ENCODE measurements at regions not wholly inside any gene's neighbourhood (a gene's known extent, or its start where the extent isn't known, plus 50 kb on each side); places are given as distances from the start of the nearest gene placed in this dataset.
"Not testable (repeated sequence)": the region's sequence is repeated elsewhere in the genome, so short reads cannot be mapped to it uniquely, and the experiment has no call there.

DNA sequence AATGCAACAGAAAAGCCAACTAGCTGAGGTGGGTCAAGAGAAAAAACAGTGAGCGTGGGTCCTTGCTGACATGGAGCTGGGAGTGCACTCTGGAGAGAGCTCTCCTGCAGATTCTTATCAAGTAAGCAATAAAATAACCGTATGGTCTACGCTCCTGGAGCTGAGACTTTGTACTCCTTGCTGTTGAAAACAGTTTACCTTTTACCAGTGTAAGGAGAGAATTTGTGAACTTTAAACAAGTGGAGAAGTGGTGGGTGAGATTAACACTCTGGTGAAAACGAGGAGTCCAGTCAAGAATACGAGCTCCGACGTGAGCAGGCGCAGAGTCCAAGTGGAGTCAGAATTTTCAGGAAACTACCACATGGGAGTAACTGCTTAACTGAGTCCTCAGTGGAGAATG lies 156.1 kb upstream of the ERCC6L2 start:
- intact Hi-C loops (cut with micrococcal nuclease), result no loop called here
- ATAC-seq (no peak), DNase-seq (no peak)

DNA sequence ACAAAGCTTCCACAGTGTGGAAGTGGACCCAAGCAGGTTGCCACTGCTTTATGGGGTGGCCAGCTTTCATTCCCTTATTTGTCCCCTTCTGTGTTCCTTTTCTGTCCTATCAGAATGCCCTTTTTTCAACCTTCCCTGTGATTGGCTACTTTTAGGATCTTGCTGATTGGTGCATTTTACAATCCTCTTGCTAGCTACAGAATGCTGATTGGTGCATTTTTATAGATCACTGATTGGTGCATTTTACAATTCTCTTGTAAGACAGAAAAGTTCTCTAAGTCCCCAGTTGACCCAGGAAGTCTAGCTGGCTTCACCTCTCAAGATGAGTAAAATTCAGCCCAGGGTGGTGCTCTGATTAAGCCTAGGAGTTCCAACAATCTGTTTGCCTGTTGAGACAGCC lies 157.2 kb upstream of the ERCC6L2 start:
- DNase-seq, result no peak
- ATAC-seq, result no peak
- intact Hi-C loops (cut with micrococcal nuclease), result no loop called here

DNA sequence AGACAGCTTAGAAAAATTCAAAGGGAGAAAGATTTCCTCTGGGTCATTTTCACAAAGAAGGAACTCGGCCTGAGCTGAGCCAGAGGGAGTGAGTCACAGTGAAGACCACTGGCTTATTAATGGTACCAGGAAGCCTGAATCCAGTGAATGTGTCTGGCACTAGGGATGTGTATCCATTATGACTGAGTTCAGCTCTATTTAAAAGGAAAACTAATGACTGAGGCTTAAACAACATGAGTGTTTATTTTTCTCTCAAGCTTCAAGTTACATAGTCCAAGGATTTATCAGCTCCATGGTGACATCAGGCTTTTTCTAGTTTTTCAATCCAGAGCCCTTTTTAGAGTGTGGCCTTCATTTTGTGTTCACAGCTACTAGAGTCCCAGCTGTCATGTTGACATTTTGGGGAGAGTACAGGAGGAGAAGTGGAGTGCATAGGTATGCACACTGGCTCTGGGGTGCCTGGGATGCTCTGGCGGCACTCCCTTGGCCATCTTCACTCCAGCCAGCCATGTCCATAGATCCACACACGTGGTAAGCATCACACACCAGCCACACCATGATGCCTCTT lies 159.5 kb upstream of the ERCC6L2 start:
- intact Hi-C loops (cut with micrococcal nuclease), result no loop called here
- DNase-seq (no peak), ATAC-seq (no peak)

DNA sequence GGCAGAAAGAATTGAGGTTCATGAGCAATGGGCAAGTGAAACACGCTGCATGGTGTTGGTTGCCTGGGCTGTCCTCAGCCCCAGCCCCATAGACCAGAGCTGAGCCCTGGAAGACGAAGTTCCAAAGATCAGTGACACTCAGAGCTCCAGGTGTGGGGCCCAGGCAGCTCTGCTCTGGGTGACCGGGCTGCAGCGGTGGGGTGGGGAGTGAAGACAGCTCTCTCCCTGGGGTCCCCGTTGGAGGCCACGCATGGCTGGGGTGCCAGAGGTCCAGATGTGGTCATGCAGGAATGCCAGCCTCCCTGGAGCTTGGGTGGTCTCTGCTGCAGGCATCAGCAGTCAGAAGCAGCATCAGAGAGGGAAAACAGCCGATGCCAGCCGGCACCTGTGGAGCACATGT lies 165.0 kb upstream of the ERCC6L2 start:
- no peak for ATAC-seq
- DNase-seq, result no peak
- intact Hi-C loops (cut with micrococcal nuclease), result no loop called here

DNA sequence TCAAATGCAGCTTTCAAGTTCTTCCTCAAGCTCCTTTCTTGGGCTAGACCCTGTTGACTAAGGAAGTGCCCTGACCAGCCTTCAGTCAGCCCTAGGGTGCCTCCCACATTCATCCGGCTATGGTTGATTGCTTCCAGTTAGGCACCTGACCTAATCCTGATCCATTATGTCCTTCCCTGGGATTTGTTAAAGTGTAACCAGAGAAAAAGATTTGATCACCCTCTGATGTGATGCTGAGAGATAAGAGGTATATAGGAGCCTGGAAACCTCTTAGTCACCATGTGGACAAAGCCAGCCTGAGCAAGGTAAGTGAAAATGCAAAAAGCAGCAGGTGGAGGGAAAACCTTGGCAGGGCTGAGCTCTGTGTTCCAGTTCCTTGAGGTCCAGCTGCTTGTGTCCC lies 178.8 kb upstream of the ERCC6L2 start:
- intact Hi-C loops (cut with micrococcal nuclease), result no loop called here
- ATAC-seq (no peak), DNase-seq (no peak)

- no peak for DNase-seq
- intact Hi-C loops (cut with micrococcal nuclease), result no loop called here
- no peak for ATAC-seq
Observed at GRCh38 chr9:95691435-95691834, 174.7 kb upstream of the PTCH1 start.

GRCh38 chr9:95689669-95690068 lies 172.9 kb upstream of the PTCH1 start:
- intact Hi-C loops (cut with micrococcal nuclease), result no loop called here
- DNase-seq (no peak), ATAC-seq (no peak)

DNA sequence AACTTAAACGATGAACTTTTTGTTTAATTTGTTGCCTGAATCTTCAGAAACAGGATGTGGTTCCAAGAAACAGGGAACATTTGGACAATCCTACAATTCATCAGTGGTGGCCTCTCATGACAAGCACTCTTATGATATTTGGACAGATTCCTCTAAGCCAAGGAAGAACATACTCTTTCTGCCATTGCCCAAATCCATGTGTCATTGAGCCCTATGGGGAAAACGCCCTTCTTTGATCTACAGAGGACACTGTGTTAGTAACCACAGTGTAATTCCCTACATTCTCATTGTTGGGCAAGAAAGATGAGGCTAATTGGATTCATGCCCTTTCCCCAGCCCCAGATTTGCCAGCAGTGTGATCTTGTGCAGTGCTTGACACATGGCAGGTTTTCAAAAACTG lies 167.7 kb upstream of the PTCH1 start:
- intact Hi-C loops (cut with micrococcal nuclease), result no loop called here
- no peak for ATAC-seq
- DNase-seq, result no peak

GRCh38 chr9:95680306-95680705 lies 163.5 kb upstream of the PTCH1 start:
- DNase-seq; intact Hi-C loops (cut with micrococcal nuclease); ATAC-seq: not testable (repeated sequence)

DNA sequence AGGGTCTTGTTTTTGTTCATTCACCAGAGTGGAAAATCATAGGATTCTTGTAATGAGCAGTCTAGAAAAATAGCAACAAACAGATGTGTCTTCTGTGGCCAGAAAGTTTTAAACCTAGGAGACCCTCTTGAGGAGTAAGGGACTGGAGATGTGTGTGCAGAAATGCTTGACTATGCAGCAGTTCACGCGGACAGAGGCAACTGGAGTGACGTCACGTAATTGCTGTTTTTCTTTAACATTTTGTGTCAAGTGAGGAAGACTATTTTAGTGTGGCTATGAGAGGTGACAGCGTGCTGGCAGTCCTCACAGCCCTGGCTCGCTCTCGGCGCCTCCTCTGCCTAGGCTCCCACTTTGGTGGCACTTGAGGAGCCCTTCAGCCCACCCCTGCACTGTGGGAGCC lies 163.1 kb upstream of the PTCH1 start:
- ATAC-seq (no peak), DNase-seq (no peak)
- intact Hi-C loops (cut with micrococcal nuclease), result no loop called here

DNA sequence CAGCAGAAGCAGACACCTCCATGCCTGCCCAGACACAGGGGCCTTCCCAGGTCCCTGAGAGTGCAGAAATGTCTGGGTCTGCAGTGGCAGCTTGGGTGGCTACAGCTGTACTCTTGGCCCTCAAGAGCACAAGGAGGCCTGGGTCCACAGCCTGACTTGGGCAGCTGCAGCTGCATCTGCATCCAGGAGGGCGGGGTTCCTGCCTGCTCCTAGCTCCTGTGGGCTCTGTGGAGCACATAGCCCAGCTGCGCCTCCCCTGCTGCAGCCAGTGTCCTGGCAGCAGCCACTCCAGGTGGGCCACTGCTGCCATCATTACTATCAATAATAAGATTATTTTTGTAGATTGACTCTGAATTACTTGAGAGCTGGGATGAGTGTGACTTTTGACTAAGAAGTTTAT lies 162.0 kb upstream of the PTCH1 start:
- intact Hi-C loops (cut with micrococcal nuclease), result no loop called here
- DNase-seq (no peak), ATAC-seq (no peak)

DNA sequence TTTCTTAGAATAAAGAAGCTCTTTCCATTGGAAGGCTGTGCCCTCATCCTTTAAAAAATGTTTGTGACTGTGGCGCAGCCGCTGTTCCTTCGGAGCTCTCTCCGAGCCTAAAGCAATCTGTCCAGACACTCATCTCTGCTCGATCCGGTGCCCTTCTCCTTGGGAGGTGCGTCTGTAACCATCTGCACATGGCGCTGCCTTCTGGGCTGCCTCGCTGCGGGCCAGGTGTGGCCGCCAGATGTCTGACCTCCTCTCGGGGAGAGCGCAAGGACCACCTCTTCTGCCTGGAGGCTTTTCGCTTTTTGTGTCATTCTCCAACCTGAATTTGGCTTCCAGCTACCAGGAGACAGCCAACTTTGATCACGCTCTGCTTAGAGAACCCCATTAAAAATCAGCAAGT lies 153.4 kb upstream of the PTCH1 start:
- no peak for ATAC-seq
- intact Hi-C loops (cut with micrococcal nuclease), result no loop called here
- DNase-seq, result no peak

DNA sequence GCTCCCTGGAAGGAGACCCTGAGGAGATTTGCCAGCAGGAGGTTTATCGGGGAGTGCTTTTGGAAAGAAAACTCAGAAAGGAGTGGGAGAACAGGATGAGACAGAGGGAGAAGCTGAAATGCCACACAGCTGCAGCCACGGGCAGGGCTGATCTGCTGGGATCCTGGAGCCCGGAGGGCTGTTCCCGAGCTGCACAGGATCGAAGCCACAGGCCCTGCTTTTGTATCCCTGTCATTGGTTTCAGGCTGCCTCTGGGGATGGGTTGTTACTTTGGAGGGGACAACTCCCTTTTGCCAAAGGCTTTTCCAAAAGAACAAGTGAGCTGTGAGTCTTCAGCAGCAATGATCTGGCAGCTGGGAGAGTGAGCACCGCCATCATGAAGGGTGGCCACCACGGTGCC lies 152.5 kb upstream of the PTCH1 start:
- DNase-seq (no peak), ATAC-seq (no peak)
- intact Hi-C loops (cut with micrococcal nuclease), result no loop called here

DNA sequence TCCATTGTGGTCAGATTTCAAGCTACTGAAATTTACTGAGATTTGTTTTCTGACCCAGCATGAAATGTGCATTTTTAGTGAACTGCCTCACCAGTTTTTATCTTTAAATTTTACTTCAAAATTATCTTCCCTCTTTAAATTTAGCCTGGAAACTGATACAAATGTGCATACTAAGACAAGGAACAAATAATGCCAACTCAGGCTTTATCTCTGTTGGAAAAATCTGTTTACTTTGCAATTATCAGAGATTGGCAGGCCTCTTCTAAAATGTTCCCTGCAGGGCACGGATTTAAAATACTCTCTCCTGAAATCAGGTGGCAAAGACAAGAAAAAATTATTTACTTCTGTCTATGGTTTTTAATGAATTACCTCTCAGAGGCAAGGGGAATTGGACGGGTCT lies 151.0 kb upstream of the PTCH1 start:
- intact Hi-C loops (cut with micrococcal nuclease), result no loop called here
- DNase-seq (no peak), ATAC-seq (no peak)

GRCh38 chr9:95666785-95667155 lies 150.0 kb upstream of the PTCH1 start:
- ATAC-seq (no peak), DNase-seq (no peak)
- intact Hi-C loops (cut with micrococcal nuclease), result no loop called here

GRCh38 chr9:95666096-95666784 lies 149.5 kb upstream of the PTCH1 start:
- ATAC-seq (no peak), DNase-seq (no peak)
- intact Hi-C loops (cut with micrococcal nuclease), result no loop called here

DNA sequence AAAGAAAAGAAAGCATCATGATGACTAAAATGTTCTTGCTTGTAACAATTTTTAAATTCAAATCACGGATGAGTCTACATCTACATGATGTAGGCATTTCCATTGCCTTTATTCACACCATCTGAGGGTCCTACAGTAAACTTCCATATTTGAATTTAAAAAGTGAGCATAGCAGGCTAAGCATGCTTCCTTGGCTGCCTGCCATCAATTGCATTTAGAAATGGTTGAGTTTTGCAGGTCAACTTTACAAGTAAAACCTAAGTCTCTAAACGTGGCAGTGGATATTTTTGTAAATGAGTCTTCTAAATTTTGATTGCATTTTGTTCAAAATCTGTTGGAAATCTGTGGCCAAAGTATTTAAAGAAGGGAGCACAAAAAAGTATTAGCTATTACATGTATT lies 136.5 kb upstream of the PTCH1 start:
- no peak for DNase-seq
- intact Hi-C loops (cut with micrococcal nuclease), result no loop called here
- no peak for ATAC-seq

DNA sequence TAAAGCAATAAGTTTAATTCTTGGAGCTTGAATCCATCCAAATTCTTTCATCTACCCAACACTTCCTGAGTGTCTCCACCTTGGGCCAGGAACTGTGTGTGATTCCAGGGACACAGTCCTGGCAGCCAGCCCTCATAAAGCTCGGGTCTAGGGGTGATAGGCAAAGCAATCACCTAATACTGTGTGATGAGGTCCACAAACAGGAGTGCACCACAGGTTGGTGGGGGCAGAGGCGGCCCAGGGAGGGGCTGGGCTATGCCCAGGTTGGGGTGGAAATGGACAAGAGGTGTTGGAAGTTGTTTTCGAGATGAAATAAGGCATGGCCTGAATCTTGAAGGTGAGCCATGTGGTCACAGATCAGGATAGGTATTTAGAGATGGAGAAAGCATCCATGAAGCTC lies 133.9 kb upstream of the PTCH1 start:
- intact Hi-C loops (cut with micrococcal nuclease), result no loop called here
- no peak for DNase-seq
- ATAC-seq, result no peak

DNA sequence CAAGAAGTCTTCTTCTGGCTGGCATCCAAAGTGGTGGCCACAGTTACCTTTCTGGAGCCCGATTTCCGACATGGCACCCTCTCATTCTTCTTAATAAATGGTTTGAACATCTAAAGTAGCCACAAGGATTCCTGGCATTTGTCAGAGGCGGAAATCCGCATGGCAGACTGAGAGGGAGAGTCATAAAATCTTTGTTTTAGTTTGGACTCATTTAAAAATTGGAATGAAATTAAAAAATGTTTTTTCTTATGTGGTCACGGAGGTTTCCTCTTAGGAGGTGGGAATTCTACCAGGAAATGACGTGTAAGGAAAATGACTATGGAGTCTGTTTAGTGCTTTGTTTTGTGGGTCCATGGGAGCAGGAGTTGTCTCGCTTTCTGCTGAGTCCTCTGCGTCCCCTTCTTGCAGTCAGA lies 133.0 kb upstream of the PTCH1 start:
- intact Hi-C loops (cut with micrococcal nuclease), result no loop called here
- DNase-seq (no peak), ATAC-seq (no peak)

- intact Hi-C loops (cut with micrococcal nuclease), result no loop called here
- no peak for DNase-seq
- no peak for ATAC-seq
Observed at GRCh38 chr9:95648225-95648624, 131.5 kb upstream of the PTCH1 start.

- ATAC-seq (no peak), DNase-seq (no peak)
- intact Hi-C loops (cut with micrococcal nuclease), result no loop called here
Observed at GRCh38 chr9:95645992-95646391, 129.2 kb upstream of the PTCH1 start.

DNA sequence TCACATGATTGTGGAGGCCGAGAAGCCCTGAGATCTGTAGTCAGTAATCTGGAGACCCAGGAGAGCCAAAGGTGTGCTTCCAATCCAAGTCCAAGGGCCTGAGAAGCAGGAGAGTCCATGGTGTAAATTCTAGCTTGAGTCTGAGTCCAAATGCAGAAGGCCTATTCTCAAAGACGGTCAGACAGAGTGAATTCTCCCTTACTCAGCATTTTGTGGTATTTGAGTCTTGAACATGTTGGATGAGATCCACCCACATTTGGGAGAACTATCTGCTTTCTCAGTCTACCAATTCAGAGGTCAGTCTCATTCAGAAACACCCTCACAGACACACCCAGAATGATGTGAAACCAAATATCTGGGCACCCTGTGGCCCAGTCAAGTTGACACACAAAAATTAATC lies 128.8 kb upstream of the PTCH1 start:
- intact Hi-C loops (cut with micrococcal nuclease), result no loop called here
- ATAC-seq, result no peak

More for the DNA sequence above, 128.8 kb upstream of the PTCH1 start:
- DNase-seq, result no peak
